OCI-LY7 (cell line): ENCODE measurements at regions not wholly inside any gene's neighbourhood (a gene's known extent, or its start where the extent isn't known, plus 50 kb on each side); places are given as distances from the start of the nearest gene placed in this dataset.

ENCODE experiments used
- BruUV-seq: library from RNA; stranded (reverse); fragments of 400-500 nt; replicated peaks from 2 replicates; lab custom pipeline; 2021; lab: Mats Ljungman, UMichigan
- CTCF ChIA-PET: fragments of 300-600 bp; sonication (Branson Sonifier 250); formaldehyde crosslinking; loops from one replicate; lab custom pipeline; 2022; ENCODE audit warnings: antibody characterized with exemption; ENCODE audit not compliant: unreplicated experiment; lab: Charles Lee
- POLR2A ChIA-PET: fragments of 300-600 bp; sonication (Branson Sonifier 250); formaldehyde crosslinking; loops from one replicate; lab custom pipeline; 2022; ENCODE audit warnings: antibody characterized with exemption; lab: Charles Lee
- DNase-seq: peaks from one replicate; pipeline ENCODE4 v3.0.0-alpha.2; 2015; ENCODE audit warnings: low spot score
- H2AFZ ChIP-seq: fragments of 200-600 bp; sonication (generic), shearing (Covaris generic); 2 replicates; pipeline ENCODE4 v1.6.1; 2014; ENCODE audit warnings: mild to moderate bottlenecking, antibody characterized with exemption, low read length, moderate library complexity
- H3K27ac ChIP-seq: fragments of 200-600 bp; sonication (generic); 2 replicates; pipeline ENCODE4 v1.5.1; 2014; ENCODE audit warnings: mixed run types, low read depth, mild to moderate bottlenecking, moderate library complexity, low read length, inconsistent platforms; ENCODE audit not compliant: poor library complexity, severe bottlenecking
- H3K36me3 ChIP-seq: fragments of 200-600 bp; sonication (generic); 2 replicates; pipeline ENCODE4 v1.6.1; 2014; ENCODE audit warnings: mild to moderate bottlenecking, antibody characterized with exemption, low read length, moderate library complexity, mixed read lengths; ENCODE audit not compliant: insufficient read depth
- H3K4me1 ChIP-seq: fragments of 200-600 bp; sonication (generic); 2 replicates; pipeline ENCODE4 v1.5.1; 2014; ENCODE audit warnings: mild to moderate bottlenecking, low read length; ENCODE audit not compliant: insufficient read depth, poor library complexity, severe bottlenecking
- H3K4me2 ChIP-seq: fragments of 200-600 bp; sonication (generic); 2 replicates; pipeline ENCODE4 v1.6.1; 2014; ENCODE audit warnings: mild to moderate bottlenecking, low read length
- H3K4me3 ChIP-seq: fragments of 200-600 bp; sonication (generic); 2 replicates; pipeline ENCODE4 v1.5.1; 2014; ENCODE audit warnings: mild to moderate bottlenecking, low read depth, low read length; ENCODE audit not compliant: poor library complexity, severe bottlenecking
- H3K79me2 ChIP-seq: fragments of 200-600 bp; sonication (generic); 2 replicates; pipeline ENCODE4 v1.6.1; 2016; ENCODE audit warnings: low read depth, mild to moderate bottlenecking, low read length, moderate library complexity, mixed read lengths; ENCODE audit not compliant: insufficient read depth
- H3K9me2 ChIP-seq: fragments of 200-600 bp; sonication (generic); 2 replicates; pipeline ENCODE4 v1.6.1; 2016; ENCODE audit warnings: mild to moderate bottlenecking, low read length, mixed read lengths; ENCODE audit not compliant: insufficient read depth
- H3K9me3 ChIP-seq: fragments of 200-600 bp; sonication (generic); 2 replicates; pipeline ENCODE4 v1.6.1; 2014; ENCODE audit warnings: mild to moderate bottlenecking, mixed run types, low read length, mixed read lengths
- H4K20me1 ChIP-seq: fragments of 200-600 bp; sonication (generic); 2 replicates; pipeline ENCODE4 v1.6.1; 2014; ENCODE audit warnings: mild to moderate bottlenecking, antibody characterized with exemption, low read length, moderate library complexity, mixed read lengths; ENCODE audit not compliant: insufficient read depth
- EZH2phosphoT487 ChIP-seq: fragments of 200-600 bp; sonication (generic); IDR thresholded peaks from 2 replicates; pipeline ENCODE4 v1.6.1; 2018; ENCODE audit warnings: low read depth, borderline replicate concordance, mild to moderate bottlenecking, mixed run types, antibody characterized with exemption, low read length, moderate library complexity, mixed read lengths
- intact Hi-C: fragments of 100-400 bp; cut with micrococcal nuclease; formaldehyde crosslinking; loops from one replicate; pipeline ENCODE4 v1.10.0; 2022; ENCODE audit not compliant: unreplicated experiment
- TF ChIP-seq, protein P1 (sequence below): fragments of 200-600 bp; sonication (generic); conservative IDR thresholded peaks from 2 replicates; pipeline ENCODE4 v1.5.1; 2014; ENCODE audit warnings: mild to moderate bottlenecking, antibody characterized with exemption, low read length, moderate library complexity, mixed read lengths

DNA sequence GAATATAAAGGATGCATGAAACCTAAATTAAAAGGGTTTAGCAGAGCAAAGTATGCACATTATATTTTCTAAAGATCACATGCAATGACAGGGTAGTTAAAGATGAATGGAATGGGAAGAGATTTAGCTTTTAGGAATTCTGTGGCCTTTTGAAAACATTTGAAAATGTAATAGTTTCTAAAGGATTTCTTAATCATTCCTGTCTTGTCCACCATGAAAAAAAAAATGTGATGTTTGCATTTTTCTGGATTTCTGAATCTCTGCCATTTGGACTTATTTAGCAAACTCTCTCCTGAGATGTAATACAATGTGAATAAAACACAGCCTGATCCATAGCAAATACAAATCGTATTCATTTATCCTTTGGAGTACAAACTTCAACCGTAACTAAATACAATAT, 126.6 kb upstream of the RAB11FIP2 start:
- intact Hi-C loops = no loop called here
- H3K27ac ChIP-seq = no peak overlapping the region
- DNase-seq = no peak
- no peak overlapping the region for H3K4me3 ChIP-seq
- H3K4me2 ChIP-seq = no peak overlapping the region
- H4K20me1 ChIP-seq = no peaks in the 10 kb centered on the region
- POLR2A ChIA-PET = no interaction called here
- CTCF ChIA-PET = no interaction called here
- no peaks in the 10 kb centered on the region for H3K36me3 ChIP-seq
- no TSS peak for BruUV-seq
- TF ChIP-seq, protein P1, sequence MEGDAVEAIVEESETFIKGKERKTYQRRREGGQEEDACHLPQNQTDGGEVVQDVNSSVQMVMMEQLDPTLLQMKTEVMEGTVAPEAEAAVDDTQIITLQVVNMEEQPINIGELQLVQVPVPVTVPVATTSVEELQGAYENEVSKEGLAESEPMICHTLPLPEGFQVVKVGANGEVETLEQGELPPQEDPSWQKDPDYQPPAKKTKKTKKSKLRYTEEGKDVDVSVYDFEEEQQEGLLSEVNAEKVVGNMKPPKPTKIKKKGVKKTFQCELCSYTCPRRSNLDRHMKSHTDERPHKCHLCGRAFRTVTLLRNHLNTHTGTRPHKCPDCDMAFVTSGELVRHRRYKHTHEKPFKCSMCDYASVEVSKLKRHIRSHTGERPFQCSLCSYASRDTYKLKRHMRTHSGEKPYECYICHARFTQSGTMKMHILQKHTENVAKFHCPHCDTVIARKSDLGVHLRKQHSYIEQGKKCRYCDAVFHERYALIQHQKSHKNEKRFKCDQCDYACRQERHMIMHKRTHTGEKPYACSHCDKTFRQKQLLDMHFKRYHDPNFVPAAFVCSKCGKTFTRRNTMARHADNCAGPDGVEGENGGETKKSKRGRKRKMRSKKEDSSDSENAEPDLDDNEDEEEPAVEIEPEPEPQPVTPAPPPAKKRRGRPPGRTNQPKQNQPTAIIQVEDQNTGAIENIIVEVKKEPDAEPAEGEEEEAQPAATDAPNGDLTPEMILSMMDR = no peak
- no peak for TF ChIP-seq EZH2phosphoT487
- H3K79me2 ChIP-seq = no peaks in the 10 kb centered on the region
- H3K9me2 ChIP-seq = no peaks in the 10 kb centered on the region
- no peaks in the 10 kb centered on the region for H3K9me3 ChIP-seq
- no peak overlapping the region for H2AFZ ChIP-seq
- no peaks in the 10 kb centered on the region for H3K4me1 ChIP-seq

GRCh38 chr10:118171861-118172260, 125.1 kb upstream of the RAB11FIP2 start:
- no peaks in the 10 kb centered on the region for H4K20me1 ChIP-seq
- no peaks in the 10 kb centered on the region for H3K36me3 ChIP-seq
- TF ChIP-seq, protein P1 = no peak
- TF ChIP-seq EZH2phosphoT487 = no peak
- no peaks in the 10 kb centered on the region for H3K79me2 ChIP-seq
- H3K4me1 ChIP-seq = no peaks in the 10 kb centered on the region
- H3K27ac ChIP-seq = no peak overlapping the region
- no peak overlapping the region for H3K4me3 ChIP-seq
- CTCF ChIA-PET = no interaction called here
- POLR2A ChIA-PET = interaction anchor here (0.7 to 1.2 kb wide), 2 partner anchors 10 to 555 kb away, joined by 3 to 4 read pairs; no protein-coding TSS in a partner anchor
- intact Hi-C loops = no loop called here
- no peaks in the 10 kb centered on the region for H3K9me3 ChIP-seq
- H3K9me2 ChIP-seq = no peaks in the 10 kb centered on the region
- no peak overlapping the region for H2AFZ ChIP-seq
- H3K4me2 ChIP-seq = no peak overlapping the region
- no peak for DNase-seq
- BruUV-seq = no TSS peak

DNA sequence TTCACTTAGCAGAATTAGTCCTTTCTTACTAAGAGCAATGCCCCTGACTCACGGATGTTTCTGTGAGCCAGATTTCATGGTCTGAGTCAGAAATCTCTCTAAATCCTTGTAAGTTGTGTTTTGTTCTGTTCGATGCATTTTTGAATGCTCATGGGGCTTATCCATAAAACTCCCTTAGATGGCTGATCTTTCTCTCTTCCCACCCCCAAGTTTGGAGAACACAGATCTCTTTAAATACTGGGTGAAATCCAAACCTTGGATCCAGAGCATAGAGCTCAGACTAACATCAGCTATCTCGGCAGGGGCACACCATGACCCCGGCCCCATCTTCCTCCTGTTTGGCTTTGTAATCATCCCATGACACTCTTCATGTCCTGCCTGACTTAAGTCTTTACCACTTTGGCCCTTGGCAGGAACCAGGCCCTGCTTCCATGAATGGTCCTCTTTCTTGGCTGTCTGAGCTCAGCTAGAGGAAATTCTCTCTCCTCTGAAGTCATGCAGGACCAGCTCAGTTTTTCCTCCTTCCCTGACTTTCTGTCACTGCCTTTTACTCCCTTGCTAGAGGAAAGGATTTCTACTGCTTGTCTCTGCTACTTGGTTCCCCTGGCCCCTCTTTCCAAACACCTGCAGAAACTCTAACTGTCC, 120.4 kb upstream of the RAB11FIP2 start:
- ChIA-PET CTCF (no interaction called here), POLR2A (interaction anchor here (0.9 kb wide), 1 partner anchor 25 kb away, joined by 3 read pairs; no protein-coding TSS in a partner anchor)
- Histone ChIP-seq H3K9me2 (no peaks in the 10 kb centered on the region), H4K20me1 (no peaks in the 10 kb centered on the region), H2AFZ (no peak overlapping the region), H3K36me3 (no peaks in the 10 kb centered on the region), H3K4me1 (no peaks in the 10 kb centered on the region), H3K9me3 (no peaks in the 10 kb centered on the region), H3K27ac (no peak overlapping the region), H3K4me3 (no peak overlapping the region), H3K4me2 (no peak overlapping the region), H3K79me2 (no peaks in the 10 kb centered on the region)
- intact Hi-C loops = no loop called here
- TF ChIP-seq, protein P1 = no peak
- no peak for TF ChIP-seq EZH2phosphoT487
- no TSS peak for BruUV-seq
- DNase-seq = no peak
